HEK293T (cell line): ENCODE measurements at regions not wholly inside any gene's neighbourhood (a gene's known extent, or its start where the extent isn't known, plus 50 kb on each side); places are given as distances from the start of the nearest gene placed in this dataset.

Source experiments
- ARNT ChIP-seq: fragments of 450-650 bp; IDR thresholded peaks from 2 replicates; pipeline ENCODE4 v1.6.1; 2017; ENCODE audit warnings: mild to moderate bottlenecking
- BHLHE40 ChIP-seq: fragments of 450-650 bp; IDR thresholded peaks from 2 replicates; pipeline ENCODE4 v1.6.1; 2016; ENCODE audit warnings: mild to moderate bottlenecking, moderate library complexity, borderline replicate concordance
- ELF4 ChIP-seq: fragments of 450-650 bp; IDR thresholded peaks from 2 replicates; pipeline ENCODE4 v1.6.1; 2017; ENCODE audit warnings: antibody characterized with exemption
- FOXA1 ChIP-seq: fragments of 450-650 bp; IDR thresholded peaks from 2 replicates; pipeline ENCODE4 v1.6.1; 2016; ENCODE audit warnings: mild to moderate bottlenecking
- FOXK2 ChIP-seq: fragments of 450-650 bp; IDR thresholded peaks from 2 replicates; pipeline ENCODE4 v1.6.1; 2016; ENCODE audit warnings: mild to moderate bottlenecking
- FOXM1 ChIP-seq: fragments of 450-650 bp; IDR thresholded peaks from 2 replicates; pipeline ENCODE4 v1.6.1; 2017; ENCODE audit warnings: mild to moderate bottlenecking, borderline replicate concordance
- L3MBTL2 ChIP-seq: fragments of 450-650 bp; conservative IDR thresholded peaks from 2 replicates; pipeline ENCODE4 v1.6.1; 2016; ENCODE audit warnings: mild to moderate bottlenecking
- LEF1 ChIP-seq: fragments of 450-650 bp; IDR thresholded peaks from 2 replicates; pipeline ENCODE4 v1.6.1; 2017; ENCODE audit warnings: mild to moderate bottlenecking, borderline replicate concordance
- NFRKB ChIP-seq: fragments of 450-650 bp; IDR thresholded peaks from 2 replicates; pipeline ENCODE4 v1.6.1; 2016; ENCODE audit warnings: mild to moderate bottlenecking, moderate library complexity
- SP1 ChIP-seq: fragments of 450-650 bp; IDR thresholded peaks from 2 replicates; pipeline ENCODE4 v1.6.1; 2017
- SUZ12 ChIP-seq: fragments of 450-650 bp; IDR thresholded peaks from 2 replicates; pipeline ENCODE4 v1.6.1; 2016; ENCODE audit warnings: mild to moderate bottlenecking
- TARDBP ChIP-seq: fragments of 450-650 bp; IDR thresholded peaks from 2 replicates; pipeline ENCODE4 v1.6.1; 2016

DNA sequence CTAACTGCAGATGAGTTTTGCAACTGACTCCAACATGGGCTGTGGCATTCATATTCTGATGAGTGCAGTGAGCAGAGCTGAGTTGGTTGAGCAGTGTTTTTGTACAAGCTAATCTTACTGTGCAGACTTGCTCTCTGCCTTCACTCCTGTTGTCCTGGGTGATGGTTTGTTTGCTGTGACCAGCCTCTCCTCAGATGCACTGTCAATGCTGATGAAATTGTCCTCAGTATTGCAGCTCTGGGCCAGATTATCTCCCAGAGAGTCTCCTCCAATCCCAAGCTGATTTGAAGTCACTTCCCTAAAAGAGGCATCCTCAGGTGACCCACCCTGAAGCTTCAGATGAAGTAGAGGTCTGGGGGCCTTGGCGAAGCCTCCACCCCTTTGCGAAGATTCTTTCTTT is 581.8 kb downstream of the ACTL7B start:
- TF ChIP-seq LEF1 (no peak), FOXK2 (no peak), FOXM1 (no peak), FOXA1 (no peak), ELF4 (no peak), SP1 (no peak), L3MBTL2 (no peak), ARNT (no peak), BHLHE40 (no peak), SUZ12 (no peak), NFRKB (no peak), TARDBP (no peak)
